Stimulated activated CD4-positive, alpha-beta T cell treated with anti-CD3 and anti-CD28 coated beads, Interleukin-2, amount 100 ng/mL, for 4 hours (primary cell): ENCODE measurements at regions not wholly inside any gene's neighbourhood (a gene's known extent, or its start where the extent isn't known, plus 50 kb on each side); places are given as distances from the start of the nearest gene placed in this dataset.
"Not testable (repeated sequence)": the region's sequence is repeated elsewhere in the genome, so short reads cannot be mapped to it uniquely, and the experiment has no call there.

Experiments
- DNase-seq: peaks from one replicate; pipeline ENCODE4 v3.0.0-alpha.2; 2020; ENCODE audit warnings: low read depth

GRCh38 chr3:153752405-153753027 is 368.7 kb upstream of the ARHGEF26 start:
- DNase-seq = no peak

- no peak for DNase-seq
These were observed 368.2 kb upstream of the ARHGEF26 start for GRCh38 chr3:153753035-153753434.

- DNase-seq = no peak
These were observed 364.4 kb upstream of the ARHGEF26 start for GRCh38 chr3:153756816-153757215.

DNA sequence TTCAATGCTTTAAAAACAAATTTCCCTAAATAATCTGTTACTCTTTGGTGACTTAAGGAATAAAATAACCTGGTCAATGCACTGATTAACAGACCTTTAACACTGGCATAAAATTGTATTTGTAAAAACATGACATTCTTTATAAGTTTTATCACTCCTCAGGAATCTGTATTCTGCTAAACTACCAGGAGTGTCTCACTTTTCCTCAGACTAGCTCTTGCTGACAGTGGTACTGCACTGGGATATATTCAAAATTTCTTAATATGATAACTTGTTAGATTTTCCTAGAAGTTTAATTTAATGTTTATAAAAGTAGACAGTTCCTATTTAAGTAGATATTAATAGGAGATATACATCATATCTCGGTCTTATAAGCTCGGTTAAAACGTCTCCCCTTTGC is 363.4 kb upstream of the ARHGEF26 start:
- DNase-seq = no peak

DNA sequence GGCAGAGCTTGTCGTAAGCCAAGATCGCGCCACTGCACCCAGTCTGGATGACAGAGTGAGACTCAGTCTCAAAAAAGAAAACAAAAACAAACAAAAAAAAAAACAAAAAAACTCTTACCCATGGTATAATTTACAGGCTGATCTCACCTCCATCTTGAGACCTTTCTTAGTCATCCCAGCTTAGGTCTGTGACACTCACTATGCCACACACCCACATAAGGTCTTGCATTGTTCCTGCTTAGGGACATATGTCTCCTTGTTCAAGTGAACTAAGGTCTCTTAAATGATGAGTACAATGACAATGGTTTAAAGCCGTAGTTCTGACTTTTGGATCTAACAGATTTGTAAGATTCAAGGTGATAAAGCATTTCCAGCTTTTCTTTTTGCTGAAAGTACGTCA is 360.2 kb upstream of the ARHGEF26 start:
- DNase-seq = no peak

DNA sequence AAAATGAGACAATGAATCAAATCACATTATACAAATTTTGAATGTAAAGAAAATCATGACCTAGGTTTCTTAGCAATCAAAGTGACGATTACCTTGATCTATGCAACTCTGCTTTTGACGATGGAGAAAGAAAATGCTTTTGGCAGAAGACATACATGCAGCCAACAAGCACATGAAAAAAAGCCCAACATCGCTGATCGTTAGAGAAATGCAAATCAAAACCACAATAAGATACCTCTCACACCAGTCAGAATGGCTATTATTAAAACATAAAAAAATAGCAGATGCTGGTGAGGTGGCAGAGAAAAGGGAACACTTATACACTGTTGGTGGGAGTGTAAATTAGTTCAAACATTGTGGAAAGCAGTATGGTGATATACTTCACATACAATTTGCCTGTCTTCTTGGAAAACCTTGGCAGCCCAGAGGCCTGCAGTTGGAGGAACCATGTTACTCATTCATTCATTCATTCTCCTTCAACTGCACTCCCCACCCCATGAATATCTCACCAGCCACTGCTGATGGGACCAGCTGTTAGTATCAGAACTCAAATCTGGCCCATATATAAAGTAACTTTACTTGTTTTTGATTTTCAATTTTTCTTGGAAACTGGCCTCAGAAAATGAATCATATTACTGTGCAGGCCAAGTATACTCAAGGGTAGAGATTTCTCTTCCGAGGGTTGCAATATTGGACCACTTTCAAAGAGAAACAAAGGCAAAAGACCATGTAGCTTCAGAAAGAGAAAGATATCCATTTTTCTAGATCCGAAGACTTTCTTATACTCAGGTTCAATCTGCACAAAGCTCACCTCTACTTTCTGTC is 358.6 kb upstream of the ARHGEF26 start:
- DNase-seq = no peak

GRCh38 chr3:153767601-153768560 is 353.3 kb upstream of the ARHGEF26 start:
- DNase-seq = no peak

GRCh38 chr3:153768561-153769469 is 352.4 kb upstream of the ARHGEF26 start:
- peak; percentile 32 for DNase-seq

GRCh38 chr3:153783106-153783505 is 338.1 kb upstream of the ARHGEF26 start:
- no peak for DNase-seq

DNA sequence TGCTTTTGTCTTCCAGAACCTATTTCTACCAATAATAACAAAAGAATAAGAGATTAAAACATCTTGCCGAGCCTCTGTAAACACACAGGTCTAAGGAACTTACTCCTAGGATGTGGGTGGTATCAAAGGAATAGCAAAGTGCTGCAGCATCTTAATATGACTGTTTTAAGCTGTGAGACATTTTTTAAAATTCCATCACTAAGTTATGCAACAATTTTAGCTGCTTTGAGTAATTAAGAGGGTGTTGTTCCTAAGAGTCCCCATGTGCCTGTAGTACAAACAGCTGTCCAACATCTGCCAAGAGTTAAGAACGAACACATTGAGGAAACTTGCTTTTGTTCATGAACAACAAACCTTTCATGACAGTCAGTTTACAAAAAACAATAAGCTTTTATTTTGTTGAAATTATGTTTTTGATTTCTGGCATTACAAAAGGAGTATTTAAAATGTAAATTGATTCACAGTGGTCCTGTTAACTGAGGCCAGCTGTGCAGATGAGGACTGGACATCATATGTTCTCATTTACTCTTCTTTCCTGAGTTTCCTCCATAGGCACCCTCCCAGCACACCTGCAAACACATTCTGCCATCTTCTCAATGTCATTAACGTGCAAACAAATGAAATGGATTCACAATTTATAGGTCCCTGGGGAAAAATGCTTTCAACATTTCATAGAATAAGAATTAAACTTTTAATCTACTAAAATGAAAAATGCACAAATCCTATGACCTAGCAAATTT is 337.3 kb upstream of the ARHGEF26 start:
- no peak for DNase-seq

GRCh38 chr3:153785901-153786300 is 335.3 kb upstream of the ARHGEF26 start:
- DNase-seq = no peak

GRCh38 chr3:153789380-153789779 is 331.8 kb upstream of the ARHGEF26 start:
- DNase-seq = no peak

DNA sequence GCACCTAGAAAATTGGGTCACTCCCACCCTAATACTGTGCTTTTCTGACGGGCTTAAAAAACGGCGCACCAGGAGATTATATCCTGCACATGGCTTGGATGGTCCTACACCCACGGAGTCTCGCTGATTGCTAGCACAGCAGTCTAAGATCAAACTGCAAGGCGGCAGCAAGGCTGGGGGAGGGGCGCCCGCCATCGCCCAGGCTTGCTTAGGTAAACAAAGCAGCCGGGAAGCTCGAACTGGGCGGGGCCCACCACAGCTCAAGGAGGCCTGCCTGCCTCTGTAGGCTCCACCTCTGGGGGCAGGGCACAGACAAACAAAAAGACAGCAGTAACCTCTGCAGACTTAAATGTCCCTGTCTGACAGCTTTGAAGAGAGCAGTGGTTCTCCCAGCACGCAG is 324.1 kb upstream of the ARHGEF26 start:
- not testable (repeated sequence) for DNase-seq

DNA sequence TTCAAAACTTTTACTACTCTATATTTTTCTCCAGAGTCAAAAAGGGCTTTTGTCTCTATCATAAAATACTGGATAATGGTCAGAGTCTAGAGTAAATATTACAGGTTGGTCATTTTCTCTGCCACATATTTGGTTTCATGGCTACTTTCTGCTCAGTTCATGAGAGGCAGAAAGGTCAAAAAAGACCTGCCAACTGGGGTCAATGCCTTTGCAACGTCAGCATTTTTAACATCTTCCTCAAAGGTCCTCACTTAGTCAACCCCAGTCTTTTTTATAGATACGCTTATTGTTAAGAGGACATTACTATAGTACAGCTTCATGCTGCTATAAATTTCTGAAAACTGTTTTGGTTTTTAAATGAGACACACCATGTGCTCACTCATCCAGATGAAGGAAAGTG is 312.1 kb upstream of the ARHGEF26 start:
- no peak for DNase-seq

DNA sequence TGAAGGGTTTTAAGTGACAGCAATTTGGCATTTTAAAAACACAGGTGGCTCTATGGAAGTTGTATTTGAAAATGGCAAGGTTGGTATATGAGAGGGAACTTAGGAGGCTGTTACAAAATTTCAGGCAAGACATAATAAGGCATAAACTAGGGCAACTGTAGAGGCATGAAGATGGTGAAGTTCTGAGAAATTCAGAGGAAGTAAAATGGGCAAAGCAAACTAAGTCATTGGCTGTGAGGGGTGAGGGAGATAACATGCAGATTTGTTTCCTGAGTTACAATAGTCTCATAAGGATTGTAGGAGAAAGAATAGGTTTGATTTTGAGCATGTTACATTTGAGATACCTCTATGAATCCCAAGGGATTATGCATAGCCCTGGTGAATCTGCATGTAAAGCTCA is 302.9 kb upstream of the ARHGEF26 start:
- no peak for DNase-seq

GRCh38 chr3:153820035-153820434 is 301.2 kb upstream of the ARHGEF26 start:
- no peak for DNase-seq

DNA sequence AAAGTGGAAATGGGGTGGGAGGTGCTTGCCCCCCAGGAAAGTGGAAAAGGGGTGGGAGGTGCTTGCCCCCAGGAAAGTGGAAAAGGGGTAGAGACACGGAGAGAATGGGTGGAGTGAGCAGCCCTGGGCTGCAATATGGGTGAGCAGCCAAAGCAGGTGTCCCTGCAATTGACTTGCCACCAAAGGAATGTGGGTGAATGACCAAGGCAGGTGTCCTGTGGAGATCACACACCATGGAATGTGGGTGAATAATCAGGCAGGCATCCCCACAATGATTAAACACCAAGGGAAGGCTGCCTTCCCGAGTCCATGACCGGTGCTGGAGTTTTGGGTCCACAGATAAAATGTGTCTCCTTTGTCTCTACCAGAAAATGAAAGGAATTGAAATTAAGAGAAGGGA is 292.8 kb upstream of the ARHGEF26 start:
- DNase-seq = not testable (repeated sequence)

- no peak for DNase-seq
These were observed 291.5 kb upstream of the ARHGEF26 start for GRCh38 chr3:153829606-153830170.

- no peak for DNase-seq
These were observed 290.6 kb upstream of the ARHGEF26 start for GRCh38 chr3:153830552-153830951.

GRCh38 chr3:153835540-153835939 is 285.6 kb upstream of the ARHGEF26 start:
- DNase-seq = no peak
